H1 (cell line): ENCODE measurements at regions not wholly inside any gene's neighbourhood (a gene's known extent, or its start where the extent isn't known, plus 50 kb on each side); places are given as distances from the start of the nearest gene placed in this dataset.

Experiments used
- CTCF ChIA-PET: fragments of 300-600 bp; sonication (Branson Sonifier 250); formaldehyde crosslinking; loops from one replicate; lab custom pipeline; 2021; ENCODE audit not compliant: partially characterized antibody; lab: Charles Lee
- POLR2A ChIA-PET: fragments of 300-600 bp; sonication (Branson Sonifier 250); formaldehyde crosslinking; loops from one replicate; lab custom pipeline; 2021; ENCODE audit warnings: inconsistent platforms; ENCODE audit not compliant: partially characterized antibody; lab: Charles Lee
- DNase-seq, 2 experiments: peaks; one replicate each; pipeline versions ENCODE4 v3.0.0 to v3.0.0-alpha.2; 2010 to 2022; ENCODE audit warnings: low spot score in 2 of 2, low read depth in 1 of 2, mixed read lengths in 1 of 2
- FAIRE-seq: peaks from 2 replicates; lab custom pipeline; 2011; peaks lifted over from hg19 to GRCh38; lab: Jason Lieb, UNC
- H2AFZ ChIP-seq: 2 replicates; pipeline ENCODE4 v1.8.1; 2012; ENCODE audit warnings: low read length, inconsistent platforms
- H2AK5ac ChIP-seq: 2 replicates; pipeline ENCODE4 v1.6.1; 2013; ENCODE audit warnings: low read depth, low read length
- H2BK120ac ChIP-seq: replicated peaks from 2 replicates; pipeline ENCODE3; 2013; ENCODE audit warnings: low read depth, low read length, inconsistent platforms
- H2BK12ac ChIP-seq: 2 replicates; pipeline ENCODE4 v1.6.1; 2013; ENCODE audit warnings: low read depth, low read length
- H2BK15ac ChIP-seq: 2 replicates; pipeline ENCODE4 v1.6.1; 2013; ENCODE audit warnings: low read length
- H2BK20ac ChIP-seq: 2 replicates; pipeline ENCODE4 v1.6.1; 2013; ENCODE audit warnings: low read length
- H2BK5ac ChIP-seq: 2 replicates; pipeline ENCODE4 v1.6.1; 2013; ENCODE audit warnings: low read depth, low read length
- H3K14ac ChIP-seq: 2 replicates; pipeline ENCODE4 v1.6.1; 2013; ENCODE audit warnings: inconsistent platforms; ENCODE audit not compliant: insufficient read length
- H3K18ac ChIP-seq: 2 replicates; pipeline ENCODE4 v1.6.1; 2013; ENCODE audit warnings: low read length; ENCODE audit errors: extremely low read depth
- H3K23ac ChIP-seq: 2 replicates; pipeline ENCODE4 v1.6.1; 2013; ENCODE audit warnings: inconsistent platforms; ENCODE audit not compliant: insufficient read length
- H3K23me2 ChIP-seq: 2 replicates; pipeline ENCODE4 v1.6.1; 2013; ENCODE audit warnings: low read depth, low read length
- H3K27ac ChIP-seq: 2 replicates; pipeline ENCODE4 v1.6.1; 2011; ENCODE audit warnings: low read depth, low read length, inconsistent platforms
- H3K27me3 ChIP-seq, 4 experiments: replicated peaks in 1 of 4; 1 replicate in 1 of 4; 2 replicates in 3 of 4; pipeline versions ENCODE4 v1.6.1 to v1.8.1; 2011 to 2013; ENCODE audit warnings: low read length in 3 of 4, mild to moderate bottlenecking in 3 of 4, inconsistent platforms in 2 of 4, mixed read lengths in 2 of 4, moderate library complexity in 1 of 4; ENCODE audit not compliant: control insufficient read depth in 3 of 4, insufficient read depth in 3 of 4; ENCODE audit errors: extremely low read depth in 1 of 4
- H3K36me3 ChIP-seq, 4 experiments: 2 replicates each; pipeline versions ENCODE4 v1.6.1 to v1.8.1; 2011 to 2013; ENCODE audit warnings: mild to moderate bottlenecking in 4 of 4, low read length in 3 of 4, moderate library complexity in 2 of 4, control low read depth in 1 of 4, inconsistent platforms in 1 of 4; ENCODE audit not compliant: insufficient read depth in 4 of 4, control insufficient read depth in 2 of 4
- H3K4ac ChIP-seq: replicated peaks from 2 replicates; pipeline ENCODE3; 2013; ENCODE audit warnings: low read length, low read depth, mixed read lengths, inconsistent platforms; ENCODE audit not compliant: insufficient read length
- H3K4me1 ChIP-seq, 4 experiments: replicated peaks in 1 of 4; 1 replicate in 1 of 4; 2 replicates in 3 of 4; pipeline versions ENCODE4 v1.6.1 to v1.8.1; 2011 to 2013; ENCODE audit warnings: low read length in 3 of 4, inconsistent platforms in 2 of 4, mixed read lengths in 1 of 4; ENCODE audit not compliant: insufficient read depth in 4 of 4, control insufficient read depth in 3 of 4
- H3K4me2 ChIP-seq, 2 experiments: 2 replicates each; pipeline versions ENCODE4 v1.6.1 to v1.8.1; 2011 to 2013; ENCODE audit warnings: low read depth in 2 of 2, low read length in 2 of 2, control low read depth in 1 of 2, inconsistent platforms in 1 of 2, mild to moderate bottlenecking in 1 of 2; ENCODE audit not compliant: insufficient read depth in 1 of 2
- H3K4me3 ChIP-seq, 4 experiments: fragments of 200-600, 300-600 bp in 1 of 4; sonication (generic), shearing (Covaris generic), sonication (Bioruptor Twin) in 1 of 4; 2 replicates each; pipeline versions ENCODE4 v1.5.1 to v1.8.1; 2011 to 2016; ENCODE audit warnings: low read length in 4 of 4, low read depth in 3 of 4, control low read depth in 2 of 4, inconsistent platforms in 2 of 4, mild to moderate bottlenecking in 2 of 4, mixed read lengths in 1 of 4, moderate library complexity in 1 of 4; ENCODE audit not compliant: insufficient read depth in 2 of 4; ENCODE audit errors: extremely low read depth in 1 of 4
- H3K56ac ChIP-seq: replicated peaks from 2 replicates; pipeline ENCODE3; 2013; ENCODE audit warnings: low read depth, mild to moderate bottlenecking, mixed read lengths, low read length, inconsistent platforms; ENCODE audit not compliant: insufficient read length
- H3K79me1 ChIP-seq: 2 replicates; pipeline ENCODE4 v1.6.1; 2013; ENCODE audit warnings: low read depth, low read length, control low read depth
- H3K79me2 ChIP-seq, 2 experiments: 2 replicates each; pipeline versions ENCODE4 v1.6.1 to v1.8.1; 2012 to 2013; ENCODE audit warnings: low read length in 2 of 2, mild to moderate bottlenecking in 2 of 2, inconsistent platforms in 1 of 2; ENCODE audit not compliant: insufficient read depth in 2 of 2, control insufficient read depth in 1 of 2
- H3K9ac ChIP-seq, 4 experiments: replicated peaks in 1 of 4; 1 replicate in 1 of 4; 2 replicates in 3 of 4; pipeline versions ENCODE4 v1.6.1 to v1.8.1; 2011 to 2013; ENCODE audit warnings: low read depth in 3 of 4, low read length in 3 of 4, control low read depth in 2 of 4, mild to moderate bottlenecking in 2 of 4, moderate library complexity in 2 of 4, inconsistent platforms in 1 of 4; ENCODE audit errors: extremely low read depth in 1 of 4
- H3K9me3 ChIP-seq, 2 experiments: 2 replicates each; pipeline versions ENCODE4 v1.6.1 to v1.8.1; 2012 to 2013; ENCODE audit warnings: mild to moderate bottlenecking in 2 of 2, moderate library complexity in 2 of 2, control low read depth in 1 of 2, inconsistent platforms in 1 of 2, low read depth in 1 of 2, low read length in 1 of 2, mixed read lengths in 1 of 2; ENCODE audit not compliant: insufficient read depth in 2 of 2
- H4K20me1 ChIP-seq, 2 experiments: replicated peaks in 1 of 2; 2 replicates each; pipeline versions ENCODE3 to v1.8.1; 2011 to 2013; ENCODE audit warnings: inconsistent platforms in 2 of 2, low read length in 2 of 2, mild to moderate bottlenecking in 1 of 2; ENCODE audit not compliant: insufficient read depth in 2 of 2, control insufficient read depth in 1 of 2
- H4K5ac ChIP-seq: 2 replicates; pipeline ENCODE4 v1.6.1; 2013; ENCODE audit warnings: low read length, low read depth, mixed read lengths, inconsistent platforms; ENCODE audit not compliant: insufficient read length
- H4K8ac ChIP-seq: 2 replicates; pipeline ENCODE4 v1.8.0; 2013; ENCODE audit warnings: mild to moderate bottlenecking, moderate library complexity, low read length, inconsistent platforms; ENCODE audit not compliant: insufficient read depth; ENCODE audit errors: extremely low read depth
- H4K91ac ChIP-seq: replicated peaks from 2 replicates; pipeline ENCODE3; 2013; ENCODE audit warnings: low read length, mixed read lengths, inconsistent platforms; ENCODE audit not compliant: insufficient read length
- CTCF ChIP-seq, 3 experiments: IDR thresholded peaks; 1 replicate in 2 of 3; 2 replicates in 1 of 3; pipeline versions ENCODE4 v1.5.1 to v1.6.1; 2011; ENCODE audit warnings: low read length in 3 of 3, mild to moderate bottlenecking in 3 of 3, inconsistent platforms in 2 of 3, low read depth in 1 of 3, moderate library complexity in 1 of 3; ENCODE audit not compliant: insufficient read depth in 1 of 3; ENCODE audit errors: control extremely low read depth in 1 of 3
- EP300 ChIP-seq, 2 experiments: IDR thresholded peaks; 1 replicate in 1 of 2; 2 replicates in 1 of 2; pipeline ENCODE4 v1.6.1; 2011 to 2012; ENCODE audit warnings: low read depth in 2 of 2, low read length in 2 of 2, mild to moderate bottlenecking in 2 of 2, borderline replicate concordance in 1 of 2, inconsistent platforms in 1 of 2, moderate library complexity in 1 of 2
- HDAC2 ChIP-seq, 2 experiments: fragments of 300-600 bp in 1 of 2; sonication (generic) in 1 of 2; IDR thresholded peaks; 2 replicates each; pipeline ENCODE4 v1.6.1; 2011 to 2012; ENCODE audit warnings: low read depth in 2 of 2, low read length in 2 of 2, mild to moderate bottlenecking in 2 of 2, moderate library complexity in 2 of 2, borderline replicate concordance in 1 of 2, inconsistent platforms in 1 of 2
- MAFK ChIP-seq: IDR thresholded peaks from 2 replicates; pipeline ENCODE4 v1.6.1; 2012; ENCODE audit warnings: low read depth, mild to moderate bottlenecking, improper control_type of control experiment, low read length
- NRF1 ChIP-seq: IDR thresholded peaks from 2 replicates; pipeline ENCODE4 v1.6.1; 2011; ENCODE audit warnings: mild to moderate bottlenecking, low read depth, low read length, improper control_type of control experiment
- PHF8 ChIP-seq: fragments of 200-600 bp; sonication (generic); conservative IDR thresholded peaks from 2 replicates; pipeline ENCODE4 v1.7.1; 2012; ENCODE audit warnings: low read depth, mild to moderate bottlenecking, inconsistent platforms, low read length, moderate library complexity
- TBP ChIP-seq: IDR thresholded peaks from 2 replicates; pipeline ENCODE4 v1.6.1; 2011; ENCODE audit warnings: low read depth, low read length, improper control_type of control experiment
- TCF12 ChIP-seq: IDR thresholded peaks from 2 replicates; pipeline ENCODE4 v1.6.1; 2011; ENCODE audit warnings: low read depth, mild to moderate bottlenecking, low read length
- YY1 ChIP-seq: IDR thresholded peaks from 2 replicates; pipeline ENCODE4 v1.6.1; 2011; ENCODE audit warnings: low read depth, mild to moderate bottlenecking, low read length
- WGBS, 2 experiments: shearing (Covaris generic) in 1 of 2; methylation state at CpG; one replicate each; pipeline versions ENCODE4 v1.1.6 to v1.1.7; 2013 to 2015; ENCODE audit warnings: low lambda C conversion rate in 2 of 2, mixed read lengths in 2 of 2, inconsistent platforms in 1 of 2, low coverage in 1 of 2, missing lambda C conversion rate in 1 of 2; ENCODE audit not compliant: insufficient replicate concordance in 2 of 2, insufficient coverage in 1 of 2, insufficient read length in 1 of 2; ENCODE audit errors: extremely low coverage in 1 of 2, missing lambda C conversion rate in 1 of 2; 5-methylcytosine and 5-hydroxymethylcytosine counted together

GRCh38 chr16:86002178-86002900 lies 103.4 kb downstream of the IRF8 start:
- Histone ChIP-seq H4K91ac (no peak overlapping the region), H3K9me3 (no peaks in the 10 kb centered on the region), H3K4ac (no peak overlapping the region), H3K56ac (no peak overlapping the region), H4K5ac (no peak overlapping the region), H2AK5ac (no peak overlapping the region), H2BK5ac (no peak overlapping the region), H3K23me2 (no peaks in the 10 kb centered on the region), H4K8ac (no peak overlapping the region), H3K27me3 (no peaks in the 10 kb centered on the region), H3K18ac (no peak overlapping the region), H3K23ac (no peak overlapping the region), H3K4me1 (no peaks in the 10 kb centered on the region), H3K4me3 (no peak overlapping the region), H2AFZ (no peak overlapping the region), H3K79me1 (no peaks in the 10 kb centered on the region), H2BK15ac (no peak overlapping the region), H3K14ac (no peak overlapping the region), H3K4me2 (no peak overlapping the region), H3K9ac (no peak overlapping the region), H3K79me2 (no peaks in the 10 kb centered on the region), H4K20me1 (no peaks in the 10 kb centered on the region), H2BK120ac (no peak overlapping the region), H2BK20ac (no peak overlapping the region), H2BK12ac (no peak overlapping the region), H3K36me3 (no peaks in the 10 kb centered on the region), H3K27ac (no peak overlapping the region)
- WGBS, 2 experiments: 88% methylated on average over 6 of the region's 6 CpGs; no CpG with 5 or more reads in 1 of the 2 experiments
- POLR2A ChIA-PET: interaction anchor here (0.6 kb wide), 1 partner anchor 88 kb away, joined by 3 read pairs; no protein-coding TSS in a partner anchor
- DNase-seq (no peak), FAIRE-seq (no peak)
- CTCF ChIA-PET: interaction anchor here (0.7 to 2.9 kb wide), 4 partner anchors 14 to 181 kb away, joined by 4 to 10 read pairs (median 4); no protein-coding TSS in a partner anchor
- TF ChIP-seq YY1: no peak
- TF ChIP-seq TCF12: no peak
- no peak for TF ChIP-seq CTCF (IDR thresholded peaks at IDR 0.05; ENCODE audit: control extremely low read depth in 1 of 3, insufficient read depth in 1 of 3, low read depth in 1 of 3, low read length in 3 of 3)
- no peak for TF ChIP-seq HDAC2 (IDR thresholded peaks at IDR 0.05; ENCODE audit: borderline replicate concordance in 1 of 2, low read depth in 2 of 2, low read length in 2 of 2)
- TF ChIP-seq TBP: no peak
- no peak for TF ChIP-seq EP300 (IDR thresholded peaks at IDR 0.05; ENCODE audit: borderline replicate concordance in 1 of 2, low read depth in 2 of 2, low read length in 2 of 2)
- TF ChIP-seq MAFK: no peak
- no peak for TF ChIP-seq NRF1
- no peak for TF ChIP-seq PHF8
